Right renal cortex interstitium (tissue), 3 donors: ENCODE measurements at regions not wholly inside any gene's neighbourhood (a gene's known extent, or its start where the extent isn't known, plus 50 kb on each side); places are given as distances from the start of the nearest gene placed in this dataset.
"Not testable (repeated sequence)": the region's sequence is repeated elsewhere in the genome, so short reads cannot be mapped to it uniquely, and the experiment has no call there.

Experiments used
- DNase-seq, 3 donors: peaks; one replicate each; pipeline ENCODE4 v3.0.0-alpha.2; 2013; ENCODE audit warnings: low read depth in 3 of 3, low spot score in 2 of 3

GRCh38 chr9:3660936-3661335, 135.1 kb upstream of the RFX3 start:
- no peak for DNase-seq

GRCh38 chr9:3659647-3660046, 133.8 kb upstream of the RFX3 start:
- no peak for DNase-seq

GRCh38 chr9:3658964-3659363, 133.2 kb upstream of the RFX3 start:
- no peak for DNase-seq

GRCh38 chr9:3656224-3656623, 130.4 kb upstream of the RFX3 start:
- no peak for DNase-seq

- no peak for DNase-seq
Observed at GRCh38 chr9:3650994-3651622, 125.3 kb upstream of the RFX3 start.

GRCh38 chr9:3648722-3649246, 123.0 kb upstream of the RFX3 start:
- DNase-seq: no peak

- no peak for DNase-seq
Observed at GRCh38 chr9:3648266-3648665, 122.5 kb upstream of the RFX3 start.

GRCh38 chr9:3647652-3648051, 121.9 kb upstream of the RFX3 start:
- DNase-seq: no peak

GRCh38 chr9:3646226-3646625, 120.4 kb upstream of the RFX3 start:
- no peak for DNase-seq

GRCh38 chr9:3642075-3642474, 116.3 kb upstream of the RFX3 start:
- not testable (repeated sequence) for DNase-seq

- no peak for DNase-seq
Observed at GRCh38 chr9:3629495-3629894, 103.7 kb upstream of the RFX3 start.

- no peak for DNase-seq
Observed at GRCh38 chr9:3628239-3628638, 102.4 kb upstream of the RFX3 start.

- no peak for DNase-seq
Observed at GRCh38 chr9:3608011-3608410, 82.2 kb upstream of the RFX3 start.

- no peak for DNase-seq
Observed at GRCh38 chr9:3600672-3601071, 74.9 kb upstream of the RFX3 start.

- DNase-seq: no peak
Observed at GRCh38 chr9:3597792-3598191, 72.0 kb upstream of the RFX3 start.

GRCh38 chr9:3586066-3586465, 60.3 kb upstream of the RFX3 start:
- no peak for DNase-seq

GRCh38 chr9:3585606-3586005, 59.8 kb upstream of the RFX3 start:
- DNase-seq: no peak

- no peak for DNase-seq
Observed at GRCh38 chr9:3578786-3579185, 53.0 kb upstream of the RFX3 start.

- no peak for DNase-seq
Observed at GRCh38 chr9:3576328-3576727, 50.5 kb upstream of the RFX3 start.

- no peak for DNase-seq
Observed at GRCh38 chr9:3575821-3576220, 50.0 kb upstream of the RFX3 start.
